SU-DHL-6 (cell line): ENCODE measurements at regions not wholly inside any gene's neighbourhood (a gene's known extent, or its start where the extent isn't known, plus 50 kb on each side); places are given as distances from the start of the nearest gene placed in this dataset.

Source experiments
- H2AFZ ChIP-seq: fragments of 200-600 bp; sonication (generic); 2 replicates; pipeline ENCODE4 v1.6.1; 2014; ENCODE audit warnings: low read depth, mild to moderate bottlenecking, moderate library complexity, mixed read lengths, antibody characterized with exemption, low read length; ENCODE audit not compliant: severe bottlenecking
- H3F3A ChIP-seq: fragments of 200-600 bp; shearing (Covaris generic); 2 replicates; pipeline ENCODE4 v1.6.0; 2016; ENCODE audit warnings: antibody characterized with exemption, mild to moderate bottlenecking; ENCODE audit not compliant: insufficient read depth
- H3K27ac ChIP-seq: fragments of 200-600 bp; sonication (generic); 2 replicates; pipeline ENCODE4 v1.5.1; 2016; ENCODE audit warnings: low read depth, mild to moderate bottlenecking, low read length, moderate library complexity, mixed read lengths
- H3K27me3 ChIP-seq: fragments of 200-600 bp; sonication (generic), shearing (Covaris generic); 2 replicates; pipeline ENCODE4 v1.6.0; 2014; ENCODE audit warnings: mild to moderate bottlenecking, low read length
- H3K36me3 ChIP-seq: fragments of 200-600 bp; sonication (generic); 2 replicates; pipeline ENCODE4 v1.6.1; 2014; ENCODE audit warnings: mild to moderate bottlenecking, low read length, mixed read lengths
- H3K4me2 ChIP-seq: fragments of 300-600, 200-600 bp; shearing (Covaris generic), sonication (generic); 2 replicates; pipeline ENCODE4 v1.6.0; 2014; ENCODE audit warnings: low read length, low read depth, mild to moderate bottlenecking; ENCODE audit not compliant: poor library complexity, severe bottlenecking
- H3K4me3 ChIP-seq: fragments of 200-600 bp; sonication (generic); 2 replicates; pipeline ENCODE4 v1.5.1; 2014; ENCODE audit warnings: antibody characterized with exemption, low read length, mild to moderate bottlenecking, mixed read lengths; ENCODE audit not compliant: insufficient read depth, poor library complexity, severe bottlenecking
- H3K79me2 ChIP-seq: fragments of 200-600 bp; sonication (generic); 2 replicates; pipeline ENCODE4 v1.6.1; 2014; ENCODE audit warnings: mild to moderate bottlenecking, low read length, moderate library complexity; ENCODE audit not compliant: insufficient read depth
- H3K9ac ChIP-seq: fragments of 200-600 bp; sonication (generic); 2 replicates; pipeline ENCODE4 v1.7.0; 2014; ENCODE audit warnings: mild to moderate bottlenecking, low read length
- H3K9me2 ChIP-seq: fragments of 200-600 bp; sonication (generic); replicated peaks from 2 replicates; pipeline ENCODE4 v1.6.1; 2014; ENCODE audit warnings: low read length; ENCODE audit not compliant: insufficient read depth
- H3K9me3 ChIP-seq: fragments of 200-600 bp; sonication (generic); 2 replicates; pipeline ENCODE4 v1.6.1; 2014; ENCODE audit warnings: low read length, mixed read lengths; ENCODE audit not compliant: insufficient read depth
- H4K20me1 ChIP-seq: fragments of 200-600 bp; sonication (generic); 2 replicates; pipeline ENCODE4 v1.6.1; 2014; ENCODE audit warnings: low read depth, mild to moderate bottlenecking, antibody characterized with exemption, low read length, moderate library complexity, mixed read lengths
- CTCF ChIP-seq: fragments of 200-600 bp; sonication (generic); IDR thresholded peaks from one replicate; pipeline ENCODE4 v1.5.1; 2017; ENCODE audit warnings: antibody characterized with exemption, mild to moderate bottlenecking, low read length, moderate library complexity; ENCODE audit not compliant: insufficient read depth, poor library complexity, severe bottlenecking
- EZH2phosphoT487 ChIP-seq: fragments of 200-600 bp; sonication (generic), shearing (Covaris generic); conservative IDR thresholded peaks from 2 replicates; pipeline ENCODE4 v1.6.1; 2018; ENCODE audit warnings: mild to moderate bottlenecking, antibody characterized with exemption, low read length, moderate library complexity, mixed read lengths

DNA sequence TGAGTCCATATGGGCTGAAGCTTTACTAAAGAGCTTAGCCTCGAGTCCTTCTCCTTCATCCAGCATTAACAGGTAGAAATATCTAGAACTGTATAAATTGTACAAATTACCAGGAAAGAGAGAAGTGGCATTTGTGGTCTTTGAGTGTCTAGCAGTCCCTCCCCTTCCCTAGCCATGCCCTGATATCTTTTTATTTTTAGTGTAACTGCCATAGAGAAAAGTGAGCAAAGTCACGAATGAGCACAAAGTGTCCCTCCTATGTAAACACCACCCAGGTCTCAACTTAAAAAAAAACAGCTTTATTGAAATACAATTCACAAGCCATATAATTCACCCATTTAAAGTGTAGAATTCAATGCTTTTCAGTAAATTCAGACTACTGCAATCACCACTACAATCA is 339.0 kb upstream of the ZMIZ1 start:
- TF ChIP-seq CTCF (no peak), EZH2phosphoT487 (no peak)
- H3K27me3 ChIP-seq, result no peaks in the 10 kb centered on the region
- H3K9me3 ChIP-seq, result no peaks in the 10 kb centered on the region
- H3K9me2 ChIP-seq, result no peaks in the 10 kb centered on the region
- no peaks in the 10 kb centered on the region for H3F3A ChIP-seq
- no peaks in the 10 kb centered on the region for H3K36me3 ChIP-seq
- H3K79me2 ChIP-seq, result no peaks in the 10 kb centered on the region
- H3K4me2 ChIP-seq, result no peak overlapping the region
- no peak overlapping the region for H3K27ac ChIP-seq
- H3K9ac ChIP-seq, result no peak overlapping the region
- H3K4me3 ChIP-seq, result no peak overlapping the region
- H2AFZ ChIP-seq, result no peak overlapping the region
- no peaks in the 10 kb centered on the region for H4K20me1 ChIP-seq

DNA sequence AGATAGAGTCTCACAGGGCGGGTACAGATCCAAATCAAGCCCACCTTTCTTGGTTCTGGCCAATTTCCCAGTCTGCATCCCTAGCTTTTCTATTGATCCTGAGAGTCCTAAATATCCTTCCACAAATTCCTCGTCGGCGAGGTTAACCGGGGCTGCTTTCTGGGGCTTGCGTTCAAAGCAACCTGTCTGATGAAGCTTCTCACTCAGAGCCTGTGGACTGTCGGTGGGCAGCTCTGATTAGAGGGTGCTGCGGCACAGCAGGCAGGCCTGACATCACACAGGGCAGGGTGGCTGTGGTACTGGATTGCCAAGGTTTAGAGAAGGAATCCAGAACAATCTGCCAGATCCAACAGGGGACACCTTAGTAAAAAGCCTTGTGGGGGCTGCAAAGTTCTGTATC is 338.0 kb upstream of the ZMIZ1 start:
- Histone ChIP-seq H3K27ac (no peak overlapping the region), H2AFZ (no peak overlapping the region), H3K36me3 (no peaks in the 10 kb centered on the region), H4K20me1 (no peaks in the 10 kb centered on the region), H3F3A (no peaks in the 10 kb centered on the region), H3K79me2 (no peaks in the 10 kb centered on the region), H3K27me3 (no peaks in the 10 kb centered on the region), H3K4me3 (no peak overlapping the region), H3K9me3 (no peaks in the 10 kb centered on the region), H3K4me2 (no peak overlapping the region), H3K9me2 (no peaks in the 10 kb centered on the region), H3K9ac (no peak overlapping the region)
- TF ChIP-seq CTCF (no peak), EZH2phosphoT487 (no peak)

- Histone ChIP-seq H3K9me2 (no peaks in the 10 kb centered on the region), H3K4me2 (no peak overlapping the region), H3K36me3 (no peaks in the 10 kb centered on the region), H3K27me3 (no peaks in the 10 kb centered on the region), H2AFZ (no peak overlapping the region), H3F3A (no peaks in the 10 kb centered on the region), H3K9me3 (no peaks in the 10 kb centered on the region), H3K79me2 (no peaks in the 10 kb centered on the region), H4K20me1 (no peaks in the 10 kb centered on the region), H3K9ac (no peak overlapping the region), H3K4me3 (no peak overlapping the region), H3K27ac (no peak overlapping the region)
- TF ChIP-seq EZH2phosphoT487 (no peak), CTCF (no peak)
Measured at GRCh38 chr10:78731675-78732074, 337.1 kb upstream of the ZMIZ1 start.

DNA sequence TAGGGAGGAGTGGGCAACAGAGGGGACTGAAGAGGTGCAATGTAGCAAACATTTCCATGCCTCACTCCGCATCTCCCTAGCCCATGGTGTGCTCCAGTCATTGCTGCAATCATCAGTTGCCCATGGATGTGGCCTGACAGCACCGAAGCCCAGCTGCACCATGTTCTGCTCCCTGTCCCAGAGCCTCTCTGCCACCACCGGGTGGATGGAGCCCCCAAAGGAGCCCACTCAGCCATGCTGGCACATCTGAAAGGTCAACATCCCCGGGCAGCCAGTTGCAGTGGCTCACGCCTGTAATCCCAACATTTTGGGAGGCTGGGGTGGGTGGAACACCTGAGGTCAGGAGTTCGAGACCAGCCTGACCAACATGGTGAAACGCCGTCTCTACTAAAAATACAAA is 336.4 kb upstream of the ZMIZ1 start:
- Histone ChIP-seq H3K9ac (no peak overlapping the region), H3K27ac (no peak overlapping the region), H2AFZ (no peak overlapping the region), H3K9me3 (no peaks in the 10 kb centered on the region), H3K79me2 (no peaks in the 10 kb centered on the region), H3K27me3 (no peaks in the 10 kb centered on the region), H3F3A (no peaks in the 10 kb centered on the region), H3K4me3 (no peak overlapping the region), H4K20me1 (no peaks in the 10 kb centered on the region), H3K9me2 (no peaks in the 10 kb centered on the region), H3K4me2 (no peak overlapping the region), H3K36me3 (no peaks in the 10 kb centered on the region)
- TF ChIP-seq EZH2phosphoT487, result no peak
- no peak for TF ChIP-seq CTCF
